HEK293 (cell line): ENCODE measurements at regions not wholly inside any gene's neighbourhood (a gene's known extent, or its start where the extent isn't known, plus 50 kb on each side); places are given as distances from the start of the nearest gene placed in this dataset.

ENCODE experiments used
- PRDM1 ChIP-seq: fragments of 450-650 bp; formaldehyde crosslinking; IDR thresholded peaks from 2 replicates; pipeline ENCODE4; 2016; ENCODE audit warnings: missing biosample characterization, missing genetic modification characterization
- PRDM6 ChIP-seq: fragments of 450-650 bp; formaldehyde crosslinking; IDR thresholded peaks from 2 replicates; pipeline ENCODE4 v1.5.1; 2017; ENCODE audit warnings: missing biosample characterization, missing genetic modification characterization
- ZNF221 ChIP-seq: fragments of 450-650 bp; formaldehyde crosslinking; IDR thresholded peaks from 2 replicates; pipeline ENCODE4 v1.5.1; 2017; ENCODE audit warnings: missing biosample characterization, missing genetic modification characterization, borderline replicate concordance
- ZNF335 ChIP-seq: fragments of 450-650 bp; formaldehyde crosslinking; conservative IDR thresholded peaks from 2 replicates; pipeline ENCODE4 v1.5.1; 2016; ENCODE audit warnings: missing biosample characterization, missing genetic modification characterization
- TF ChIP-seq, protein P1 (sequence below): fragments of 450-650 bp; formaldehyde crosslinking; IDR thresholded peaks from 2 replicates; pipeline ENCODE4 v1.5.1; 2016; ENCODE audit warnings: missing biosample characterization, missing genetic modification characterization
- TF ChIP-seq, protein P2 (sequence below): fragments of 450-650 bp; formaldehyde crosslinking; IDR thresholded peaks from 2 replicates; pipeline ENCODE4 v1.5.1; 2016; ENCODE audit warnings: missing biosample characterization, missing genetic modification characterization
- TF ChIP-seq, protein P3 (sequence below): fragments of 450-650 bp; formaldehyde crosslinking; IDR thresholded peaks from 2 replicates; pipeline ENCODE4 v1.5.1; 2016; ENCODE audit warnings: missing biosample characterization, missing genetic modification characterization

- TF ChIP-seq, protein P1, sequence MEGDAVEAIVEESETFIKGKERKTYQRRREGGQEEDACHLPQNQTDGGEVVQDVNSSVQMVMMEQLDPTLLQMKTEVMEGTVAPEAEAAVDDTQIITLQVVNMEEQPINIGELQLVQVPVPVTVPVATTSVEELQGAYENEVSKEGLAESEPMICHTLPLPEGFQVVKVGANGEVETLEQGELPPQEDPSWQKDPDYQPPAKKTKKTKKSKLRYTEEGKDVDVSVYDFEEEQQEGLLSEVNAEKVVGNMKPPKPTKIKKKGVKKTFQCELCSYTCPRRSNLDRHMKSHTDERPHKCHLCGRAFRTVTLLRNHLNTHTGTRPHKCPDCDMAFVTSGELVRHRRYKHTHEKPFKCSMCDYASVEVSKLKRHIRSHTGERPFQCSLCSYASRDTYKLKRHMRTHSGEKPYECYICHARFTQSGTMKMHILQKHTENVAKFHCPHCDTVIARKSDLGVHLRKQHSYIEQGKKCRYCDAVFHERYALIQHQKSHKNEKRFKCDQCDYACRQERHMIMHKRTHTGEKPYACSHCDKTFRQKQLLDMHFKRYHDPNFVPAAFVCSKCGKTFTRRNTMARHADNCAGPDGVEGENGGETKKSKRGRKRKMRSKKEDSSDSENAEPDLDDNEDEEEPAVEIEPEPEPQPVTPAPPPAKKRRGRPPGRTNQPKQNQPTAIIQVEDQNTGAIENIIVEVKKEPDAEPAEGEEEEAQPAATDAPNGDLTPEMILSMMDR: no peak
- TF ChIP-seq PRDM1 (tag by site-specific recombination) (no peak), ZNF221 (tag by site-specific recombination) (no peak), ZNF335 (tag by site-specific recombination) (no peak), PRDM6 (tag by site-specific recombination) (no peak)
- TF ChIP-seq, protein P2, sequence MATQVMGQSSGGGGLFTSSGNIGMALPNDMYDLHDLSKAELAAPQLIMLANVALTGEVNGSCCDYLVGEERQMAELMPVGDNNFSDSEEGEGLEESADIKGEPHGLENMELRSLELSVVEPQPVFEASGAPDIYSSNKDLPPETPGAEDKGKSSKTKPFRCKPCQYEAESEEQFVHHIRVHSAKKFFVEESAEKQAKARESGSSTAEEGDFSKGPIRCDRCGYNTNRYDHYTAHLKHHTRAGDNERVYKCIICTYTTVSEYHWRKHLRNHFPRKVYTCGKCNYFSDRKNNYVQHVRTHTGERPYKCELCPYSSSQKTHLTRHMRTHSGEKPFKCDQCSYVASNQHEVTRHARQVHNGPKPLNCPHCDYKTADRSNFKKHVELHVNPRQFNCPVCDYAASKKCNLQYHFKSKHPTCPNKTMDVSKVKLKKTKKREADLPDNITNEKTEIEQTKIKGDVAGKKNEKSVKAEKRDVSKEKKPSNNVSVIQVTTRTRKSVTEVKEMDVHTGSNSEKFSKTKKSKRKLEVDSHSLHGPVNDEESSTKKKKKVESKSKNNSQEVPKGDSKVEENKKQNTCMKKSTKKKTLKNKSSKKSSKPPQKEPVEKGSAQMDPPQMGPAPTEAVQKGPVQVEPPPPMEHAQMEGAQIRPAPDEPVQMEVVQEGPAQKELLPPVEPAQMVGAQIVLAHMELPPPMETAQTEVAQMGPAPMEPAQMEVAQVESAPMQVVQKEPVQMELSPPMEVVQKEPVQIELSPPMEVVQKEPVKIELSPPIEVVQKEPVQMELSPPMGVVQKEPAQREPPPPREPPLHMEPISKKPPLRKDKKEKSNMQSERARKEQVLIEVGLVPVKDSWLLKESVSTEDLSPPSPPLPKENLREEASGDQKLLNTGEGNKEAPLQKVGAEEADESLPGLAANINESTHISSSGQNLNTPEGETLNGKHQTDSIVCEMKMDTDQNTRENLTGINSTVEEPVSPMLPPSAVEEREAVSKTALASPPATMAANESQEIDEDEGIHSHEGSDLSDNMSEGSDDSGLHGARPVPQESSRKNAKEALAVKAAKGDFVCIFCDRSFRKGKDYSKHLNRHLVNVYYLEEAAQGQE: no peak
- TF ChIP-seq, protein P3, sequence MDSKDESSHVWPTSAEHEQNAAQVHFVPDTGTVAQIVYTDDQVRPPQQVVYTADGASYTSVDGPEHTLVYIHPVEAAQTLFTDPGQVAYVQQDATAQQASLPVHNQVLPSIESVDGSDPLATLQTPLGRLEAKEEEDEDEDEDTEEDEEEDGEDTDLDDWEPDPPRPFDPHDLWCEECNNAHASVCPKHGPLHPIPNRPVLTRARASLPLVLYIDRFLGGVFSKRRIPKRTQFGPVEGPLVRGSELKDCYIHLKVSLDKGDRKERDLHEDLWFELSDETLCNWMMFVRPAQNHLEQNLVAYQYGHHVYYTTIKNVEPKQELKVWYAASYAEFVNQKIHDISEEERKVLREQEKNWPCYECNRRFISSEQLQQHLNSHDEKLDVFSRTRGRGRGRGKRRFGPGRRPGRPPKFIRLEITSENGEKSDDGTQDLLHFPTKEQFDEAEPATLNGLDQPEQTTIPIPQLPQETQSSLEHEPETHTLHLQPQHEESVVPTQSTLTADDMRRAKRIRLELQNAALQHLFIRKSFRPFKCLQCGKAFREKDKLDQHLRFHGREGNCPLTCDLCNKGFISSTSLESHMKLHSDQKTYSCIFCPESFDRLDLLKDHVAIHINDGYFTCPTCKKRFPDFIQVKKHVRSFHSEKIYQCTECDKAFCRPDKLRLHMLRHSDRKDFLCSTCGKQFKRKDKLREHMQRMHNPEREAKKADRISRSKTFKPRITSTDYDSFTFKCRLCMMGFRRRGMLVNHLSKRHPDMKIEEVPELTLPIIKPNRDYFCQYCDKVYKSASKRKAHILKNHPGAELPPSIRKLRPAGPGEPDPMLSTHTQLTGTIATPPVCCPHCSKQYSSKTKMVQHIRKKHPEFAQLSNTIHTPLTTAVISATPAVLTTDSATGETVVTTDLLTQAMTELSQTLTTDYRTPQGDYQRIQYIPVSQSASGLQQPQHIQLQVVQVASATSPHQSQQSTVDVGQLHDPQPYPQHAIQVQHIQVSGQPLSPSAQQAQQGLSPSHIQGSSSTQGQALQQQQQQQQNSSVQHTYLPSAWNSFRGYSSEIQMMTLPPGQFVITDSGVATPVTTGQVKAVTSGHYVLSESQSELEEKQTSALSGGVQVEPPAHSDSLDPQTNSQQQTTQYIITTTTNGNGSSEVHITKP (tag by site-specific recombination): no peak
Measured at GRCh38 chr17:5693821-5694220, 109.5 kb upstream of the NLRP1 start.
